OCI-LY1 (cell line): ENCODE measurements at regions not wholly inside any gene's neighbourhood (a gene's known extent, or its start where the extent isn't known, plus 50 kb on each side); places are given as distances from the start of the nearest gene placed in this dataset.

ENCODE experiments used
- H2AFZ ChIP-seq: fragments of 200-600 bp; sonication (generic), shearing (Covaris generic); 2 replicates; pipeline ENCODE4 v1.6.0; 2014; ENCODE audit warnings: antibody characterized with exemption, mild to moderate bottlenecking, low read length
- H3F3A ChIP-seq: fragments of 200-600 bp; sonication (generic), shearing (Covaris generic); 2 replicates; pipeline ENCODE4 v1.6.0; 2014; ENCODE audit warnings: mild to moderate bottlenecking, antibody characterized with exemption, low read length, moderate library complexity; ENCODE audit not compliant: insufficient read depth
- H3K27ac ChIP-seq: fragments of 200-600 bp; sonication (generic); 2 replicates; pipeline ENCODE4 v1.5.1; 2014; ENCODE audit warnings: low read length, mixed run types, mild to moderate bottlenecking, low read depth; ENCODE audit not compliant: poor library complexity, severe bottlenecking
- H3K27me3 ChIP-seq: fragments of 200-600 bp; sonication (generic); 2 replicates; pipeline ENCODE4 v1.6.0; 2014; ENCODE audit warnings: antibody characterized with exemption, mild to moderate bottlenecking, low read length, moderate library complexity; ENCODE audit not compliant: insufficient read depth
- H3K36me3 ChIP-seq: fragments of 200-600 bp; sonication (generic); 2 replicates; pipeline ENCODE4 v1.6.1; 2014; ENCODE audit warnings: mild to moderate bottlenecking, antibody characterized with exemption, low read length, moderate library complexity, mixed read lengths; ENCODE audit not compliant: insufficient read depth
- H3K4me1 ChIP-seq: fragments of 200-600 bp; sonication (generic); 2 replicates; pipeline ENCODE4 v1.5.1; 2014; ENCODE audit warnings: mild to moderate bottlenecking, low read length, moderate library complexity; ENCODE audit not compliant: insufficient read depth, severe bottlenecking
- H3K4me2 ChIP-seq: fragments of 200-600 bp; sonication (generic), shearing (Covaris generic); 2 replicates; pipeline ENCODE4 v1.6.1; 2014; ENCODE audit warnings: low read length
- H3K4me3 ChIP-seq: fragments of 200-600 bp; sonication (generic); 2 replicates; pipeline ENCODE4 v1.5.1; 2014; ENCODE audit warnings: low read length, low read depth, mild to moderate bottlenecking, mixed read lengths; ENCODE audit not compliant: poor library complexity, severe bottlenecking
- H3K79me2 ChIP-seq: fragments of 200-600 bp; shearing (Covaris generic); 2 replicates; pipeline ENCODE4 v1.6.1; 2016; ENCODE audit warnings: mixed run types, low read length, mixed read lengths; ENCODE audit not compliant: insufficient read depth
- H3K9ac ChIP-seq: fragments of 200-600 bp; sonication (generic), shearing (Covaris generic); 2 replicates; pipeline ENCODE4 v1.6.1; 2014; ENCODE audit warnings: mild to moderate bottlenecking, low read length, mixed read lengths
- H3K9me2 ChIP-seq: fragments of 200-600 bp; sonication (generic), shearing (Covaris generic); 2 replicates; pipeline ENCODE4 v1.6.1; 2014; ENCODE audit warnings: low read depth, mild to moderate bottlenecking, low read length, mixed read lengths
- H3K9me3 ChIP-seq: fragments of 200-600 bp; shearing (Covaris generic); 2 replicates; pipeline ENCODE4 v1.6.1; 2014; ENCODE audit warnings: low read length, mixed read lengths
- H4K20me1 ChIP-seq: fragments of 200-600 bp; sonication (generic), shearing (Covaris generic); 2 replicates; pipeline ENCODE4 v1.6.0; 2016; ENCODE audit warnings: mild to moderate bottlenecking, low read length; ENCODE audit not compliant: insufficient read depth
- EZH2 ChIP-seq: fragments of 200-600 bp; sonication (generic), shearing (Covaris generic); IDR thresholded peaks from 2 replicates; pipeline ENCODE4 v1.8.0; 2017; ENCODE audit warnings: borderline replicate concordance, mixed run types, mild to moderate bottlenecking, antibody characterized with exemption, low read length, moderate library complexity, mixed read lengths
- TF ChIP-seq, protein P1 (sequence below): fragments of 200-600 bp; sonication (generic), shearing (Covaris generic); IDR thresholded peaks from 2 replicates; pipeline ENCODE4 v1.5.1; 2017; ENCODE audit warnings: mild to moderate bottlenecking, antibody characterized with exemption, low read length, moderate library complexity, mixed read lengths

GRCh38 chr19:32176591-32176990, 168.8 kb upstream of the ZNF507 start:
- no peaks in the 10 kb centered on the region for H3K4me1 ChIP-seq
- no peak overlapping the region for H2AFZ ChIP-seq
- H3K4me3 ChIP-seq = no peak overlapping the region
- H3K9me3 ChIP-seq = no peaks in the 10 kb centered on the region
- no peaks in the 10 kb centered on the region for H3K9me2 ChIP-seq
- no peaks in the 10 kb centered on the region for H4K20me1 ChIP-seq
- no peak overlapping the region for H3K27ac ChIP-seq
- H3K27me3 ChIP-seq = no peaks in the 10 kb centered on the region
- no peaks in the 10 kb centered on the region for H3K79me2 ChIP-seq
- no peak overlapping the region for H3K9ac ChIP-seq
- no peak overlapping the region for H3K4me2 ChIP-seq
- H3K36me3 ChIP-seq = no peaks in the 10 kb centered on the region
- H3F3A ChIP-seq = no peaks in the 10 kb centered on the region
- TF ChIP-seq EZH2 = no peak
- TF ChIP-seq, protein P1, sequence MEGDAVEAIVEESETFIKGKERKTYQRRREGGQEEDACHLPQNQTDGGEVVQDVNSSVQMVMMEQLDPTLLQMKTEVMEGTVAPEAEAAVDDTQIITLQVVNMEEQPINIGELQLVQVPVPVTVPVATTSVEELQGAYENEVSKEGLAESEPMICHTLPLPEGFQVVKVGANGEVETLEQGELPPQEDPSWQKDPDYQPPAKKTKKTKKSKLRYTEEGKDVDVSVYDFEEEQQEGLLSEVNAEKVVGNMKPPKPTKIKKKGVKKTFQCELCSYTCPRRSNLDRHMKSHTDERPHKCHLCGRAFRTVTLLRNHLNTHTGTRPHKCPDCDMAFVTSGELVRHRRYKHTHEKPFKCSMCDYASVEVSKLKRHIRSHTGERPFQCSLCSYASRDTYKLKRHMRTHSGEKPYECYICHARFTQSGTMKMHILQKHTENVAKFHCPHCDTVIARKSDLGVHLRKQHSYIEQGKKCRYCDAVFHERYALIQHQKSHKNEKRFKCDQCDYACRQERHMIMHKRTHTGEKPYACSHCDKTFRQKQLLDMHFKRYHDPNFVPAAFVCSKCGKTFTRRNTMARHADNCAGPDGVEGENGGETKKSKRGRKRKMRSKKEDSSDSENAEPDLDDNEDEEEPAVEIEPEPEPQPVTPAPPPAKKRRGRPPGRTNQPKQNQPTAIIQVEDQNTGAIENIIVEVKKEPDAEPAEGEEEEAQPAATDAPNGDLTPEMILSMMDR = no peak

- Histone ChIP-seq H3F3A (no peaks in the 10 kb centered on the region), H2AFZ (no peak overlapping the region), H3K4me2 (no peak overlapping the region), H3K9me3 (no peaks in the 10 kb centered on the region), H4K20me1 (no peaks in the 10 kb centered on the region), H3K9me2 (no peaks in the 10 kb centered on the region), H3K79me2 (no peaks in the 10 kb centered on the region), H3K36me3 (no peaks in the 10 kb centered on the region), H3K27me3 (no peaks in the 10 kb centered on the region), H3K27ac (no peak overlapping the region), H3K4me3 (no peak overlapping the region), H3K4me1 (no peaks in the 10 kb centered on the region), H3K9ac (no peak overlapping the region)
- TF ChIP-seq, protein P1 = no peak
- TF ChIP-seq EZH2 = no peak
These were observed 167.7 kb upstream of the ZNF507 start for GRCh38 chr19:32177686-32178085.

- H3K4me2 ChIP-seq = no peak overlapping the region
- H3K4me1 ChIP-seq = no peaks in the 10 kb centered on the region
- no peaks in the 10 kb centered on the region for H3K9me2 ChIP-seq
- H3K27ac ChIP-seq = no peak overlapping the region
- H3K9ac ChIP-seq = no peak overlapping the region
- H3K79me2 ChIP-seq = no peaks in the 10 kb centered on the region
- no peaks in the 10 kb centered on the region for H3K9me3 ChIP-seq
- H3F3A ChIP-seq = no peaks in the 10 kb centered on the region
- TF ChIP-seq, protein P1 = no peak
- no peak for TF ChIP-seq EZH2
- no peaks in the 10 kb centered on the region for H3K27me3 ChIP-seq
- H2AFZ ChIP-seq = no peak overlapping the region
- no peaks in the 10 kb centered on the region for H3K36me3 ChIP-seq
- no peaks in the 10 kb centered on the region for H4K20me1 ChIP-seq
- no peak overlapping the region for H3K4me3 ChIP-seq
These were observed 167.0 kb upstream of the ZNF507 start for GRCh38 chr19:32178401-32178800.
